ENCODE measurements at regions not wholly inside any gene's neighbourhood (a gene's known extent, or its start where the extent isn't known, plus 50 kb on each side); places are given as distances from the start of the nearest gene placed in this dataset.
"Not testable (repeated sequence)": the region's sequence is repeated elsewhere in the genome, so short reads cannot be mapped to it uniquely, and the experiment has no call there.

DNA sequence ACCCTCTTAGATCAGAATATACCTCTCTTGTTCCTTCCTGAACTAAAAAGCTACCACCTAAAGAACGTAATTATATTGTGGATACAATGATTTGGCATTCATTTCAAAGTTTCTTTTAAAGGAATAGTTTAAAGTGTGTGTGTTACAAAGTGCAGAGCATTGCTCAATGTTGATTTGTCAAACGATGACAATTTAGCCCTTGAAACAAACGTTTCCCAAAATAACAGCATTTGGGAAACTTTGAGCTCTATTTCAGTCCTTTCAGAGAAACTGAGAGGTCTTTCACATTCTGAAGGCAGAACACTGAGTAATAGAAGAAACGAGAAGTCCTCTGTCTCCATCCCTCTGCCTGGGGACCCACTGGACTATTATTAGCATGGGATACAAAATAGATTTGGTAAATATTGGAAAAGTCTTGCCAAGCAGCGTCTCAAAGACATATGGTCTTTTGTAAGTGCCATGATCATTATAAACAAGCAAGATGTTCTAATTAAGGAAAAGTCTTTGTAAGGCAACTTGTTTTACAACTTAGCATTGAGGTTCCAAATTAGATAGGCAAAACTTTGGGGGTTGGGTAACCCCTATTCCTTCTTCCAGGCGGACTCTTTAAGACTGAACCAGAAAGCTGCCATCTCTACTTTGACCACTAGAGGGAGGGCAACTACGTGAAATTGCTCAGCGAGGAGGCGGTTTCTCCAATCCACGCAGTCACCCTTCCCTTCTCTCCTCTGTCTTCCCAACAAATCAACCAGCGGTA is 208.8 kb downstream of the RNF144B start:
- peak; percentile 39 for DNase-seq (ENCODE audit: low read depth)

DNA sequence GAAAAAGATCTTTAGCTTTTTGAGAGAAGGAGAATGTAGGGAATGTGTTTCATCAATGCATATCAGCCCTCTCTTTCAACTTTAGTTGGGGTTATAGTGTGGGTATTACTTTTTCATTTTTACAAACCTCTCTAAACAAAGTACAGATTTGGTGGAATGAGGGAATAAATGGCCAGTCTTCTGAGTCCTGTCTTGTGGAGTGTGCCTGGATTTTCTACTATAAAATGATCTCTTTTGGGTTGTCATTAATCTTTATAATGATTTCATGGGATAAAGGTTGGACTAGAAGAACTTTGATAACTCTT is 209.3 kb downstream of the RNF144B start:
- DNase-seq (ENCODE audit: low read depth): no peak

DNA sequence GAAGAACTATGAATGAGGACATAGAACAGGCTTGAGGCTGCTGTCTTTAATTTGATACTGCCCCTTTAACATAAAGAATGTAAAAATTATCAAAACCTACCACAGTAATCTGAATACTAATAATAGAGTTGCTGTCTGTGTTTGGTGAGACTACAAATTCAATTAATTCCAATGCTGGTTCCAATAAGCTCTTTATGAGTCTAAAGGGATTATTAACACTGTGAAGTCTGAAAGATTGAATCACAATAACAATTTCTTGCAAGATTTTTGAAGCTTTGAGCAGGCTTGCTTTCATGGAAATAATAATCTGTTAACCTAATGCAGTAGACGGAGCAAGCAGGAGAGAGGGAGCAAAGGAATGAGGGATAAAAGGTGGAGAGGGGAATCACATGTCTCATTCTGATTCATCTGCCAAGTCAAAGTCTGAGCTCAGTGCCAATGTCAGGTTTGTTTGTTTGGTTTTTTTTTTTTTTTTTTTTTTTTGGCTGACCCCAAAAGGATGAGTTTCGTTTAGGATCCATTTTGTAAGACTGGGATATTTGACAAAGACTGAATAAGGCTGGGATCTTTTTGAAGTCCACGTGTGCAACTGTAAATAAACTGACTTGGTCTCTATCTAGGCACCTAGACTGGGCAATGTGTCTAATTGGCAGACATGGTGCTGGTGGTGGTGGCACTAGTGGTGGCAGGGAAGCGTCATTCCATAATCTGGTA is 211.6 kb downstream of the RNF144B start:
- DNase-seq (ENCODE audit: low read depth): no peak

DNA sequence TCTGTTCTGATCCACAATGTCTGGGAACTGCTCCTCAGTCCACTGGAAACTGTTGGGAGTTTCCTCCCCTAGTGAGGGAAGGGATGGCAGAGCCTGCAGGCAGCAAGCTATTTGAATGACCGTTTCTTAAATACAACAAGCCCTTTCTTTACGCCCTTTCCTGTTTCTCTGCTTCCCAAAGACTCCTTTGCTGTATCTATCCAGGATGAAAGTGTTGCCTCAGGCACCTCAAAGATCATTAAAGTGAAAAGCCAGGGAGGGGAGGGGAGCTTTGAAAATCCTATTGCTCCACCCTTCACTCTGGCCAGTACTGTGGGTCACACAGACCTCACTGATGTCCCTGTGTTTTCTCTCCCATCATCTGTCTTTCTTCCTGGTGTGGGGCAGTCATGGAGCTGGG is 213.1 kb downstream of the RNF144B start:
- DNase-seq (ENCODE audit: low read depth): no peak

DNA sequence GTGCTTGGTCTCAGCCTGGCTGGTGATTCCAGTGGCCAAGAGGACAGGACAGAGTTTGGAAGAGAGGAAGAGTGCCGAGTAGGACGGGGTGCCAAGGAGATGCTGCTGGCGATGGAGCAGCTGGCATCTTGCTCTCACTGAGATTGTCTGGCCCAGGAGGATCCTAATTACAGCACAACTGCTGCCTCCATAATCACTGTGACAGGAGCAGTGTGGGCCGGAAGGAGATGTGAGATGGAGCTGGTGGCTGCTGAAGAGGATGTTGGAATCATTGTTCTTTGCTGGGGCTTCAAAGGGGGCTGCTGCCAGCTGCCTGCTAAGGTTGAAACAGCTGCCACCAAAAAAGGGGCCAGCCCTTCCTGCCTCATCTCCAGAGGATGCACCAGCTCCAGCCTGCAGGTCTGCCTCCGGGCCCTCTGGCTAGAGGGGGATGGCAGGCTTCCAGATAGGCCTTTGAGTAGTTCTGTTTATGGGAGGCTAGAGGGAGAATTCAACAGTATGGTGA is 214.4 kb downstream of the RNF144B start:
- DNase-seq (ENCODE audit: low read depth): no peak

DNA sequence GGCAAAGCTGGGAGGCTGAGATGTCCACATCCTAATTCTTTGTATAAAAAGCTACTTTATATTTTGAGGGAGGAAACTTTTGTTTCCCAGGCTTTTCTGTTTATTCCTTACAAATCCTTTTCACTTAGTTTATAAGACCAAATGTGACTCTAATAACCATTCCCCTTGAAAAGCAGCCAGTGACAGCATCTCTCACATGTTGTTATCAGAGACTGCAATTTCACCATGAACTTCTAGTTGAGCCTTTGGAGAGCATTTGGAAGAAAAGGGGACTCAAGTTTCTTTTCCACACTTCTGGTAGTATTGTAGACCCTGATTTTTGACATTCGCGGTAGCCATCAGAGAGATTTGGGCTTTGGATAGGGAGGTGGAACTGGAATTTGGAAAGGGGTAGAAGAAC is 215.8 kb downstream of the RNF144B start:
- no peak for DNase-seq (ENCODE audit: low read depth)

DNA sequence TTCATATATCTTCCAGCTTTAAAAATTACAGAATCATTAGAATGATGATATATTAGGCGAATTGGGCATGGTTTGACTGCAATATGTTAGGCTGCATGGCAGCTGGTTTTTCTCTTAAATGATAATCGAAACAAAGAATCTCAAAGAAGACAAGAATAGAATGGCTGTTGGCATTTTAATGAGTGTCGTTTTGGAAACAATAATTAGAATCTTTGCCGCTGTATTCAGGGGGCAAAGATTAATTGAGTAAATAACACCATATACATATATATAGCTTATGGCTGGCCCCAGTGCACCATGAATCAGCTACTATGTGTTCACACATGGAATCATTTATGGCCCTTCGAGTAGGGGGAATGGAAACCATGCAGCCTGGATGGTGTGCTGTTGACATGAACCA is 216.2 kb downstream of the RNF144B start:
- no peak for DNase-seq (ENCODE audit: low read depth)

DNA sequence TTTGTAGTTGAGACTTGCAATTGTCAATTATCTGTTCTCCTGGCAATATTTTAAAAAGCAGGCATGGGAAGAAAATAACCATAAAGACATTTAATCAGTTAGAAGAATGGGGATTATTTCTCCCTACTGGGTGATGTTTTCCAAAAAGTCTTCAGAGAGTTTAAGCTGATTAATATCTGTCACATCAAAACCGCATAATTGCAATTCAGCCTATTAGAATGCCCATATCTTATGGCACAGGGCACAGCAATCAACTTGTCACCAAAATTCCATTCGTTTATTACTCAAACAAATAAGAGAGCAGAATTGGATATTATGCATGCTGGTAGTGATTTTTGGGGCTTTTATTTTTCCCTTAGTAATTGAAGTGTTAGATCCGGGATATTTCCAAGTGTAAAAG is 218.7 kb downstream of the RNF144B start:
- DNase-seq (ENCODE audit: low read depth): no peak

DNA sequence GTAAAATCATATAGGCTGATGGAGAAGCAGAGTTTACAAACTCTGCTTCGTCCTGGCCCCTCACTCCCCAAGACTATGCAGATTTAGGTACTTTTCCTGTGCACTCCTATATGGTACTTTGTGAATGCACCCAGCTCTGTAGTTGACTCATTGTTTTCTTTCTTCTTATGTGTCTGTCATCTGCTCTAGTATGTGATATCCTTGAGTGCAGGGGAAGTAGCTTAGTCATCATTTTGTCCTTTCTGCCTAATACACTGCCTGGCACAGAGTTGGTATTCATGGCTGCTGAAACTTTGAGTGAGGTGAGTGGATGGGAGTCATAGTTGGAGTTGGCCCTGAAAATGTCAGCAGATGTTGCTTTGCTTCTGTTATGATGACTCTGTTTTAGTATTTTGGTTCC is 222.6 kb downstream of the RNF144B start:
- DNase-seq (ENCODE audit: low read depth): no peak

DNA sequence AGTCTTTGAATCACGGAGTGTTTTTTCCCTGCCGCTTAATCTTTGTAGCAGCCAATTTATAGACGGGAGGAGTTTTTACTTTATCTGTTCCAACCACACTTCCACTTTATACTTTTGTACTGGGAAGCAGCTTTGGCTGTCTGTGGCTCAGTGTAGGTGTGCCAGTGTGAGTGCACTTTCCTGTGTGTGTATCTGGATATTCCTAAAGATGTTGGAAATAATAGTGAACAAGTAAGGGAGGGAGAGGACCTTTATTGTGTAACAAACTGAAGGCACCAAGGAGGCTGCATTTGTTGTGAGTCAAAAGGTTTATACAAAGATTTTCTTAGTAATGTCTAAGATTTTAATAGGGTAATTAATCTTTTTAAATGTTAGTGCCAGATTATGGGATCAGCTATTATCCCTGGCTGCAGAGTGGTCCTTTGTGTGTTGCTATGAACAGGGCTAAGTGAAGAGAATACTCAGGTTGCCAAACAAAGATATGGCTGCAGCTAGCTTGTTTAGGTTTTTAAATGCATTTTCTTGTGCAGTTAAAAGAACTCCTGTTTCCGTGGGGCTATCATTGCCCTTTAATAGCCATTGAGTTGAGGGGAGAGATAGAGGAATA is 226.3 kb downstream of the RNF144B start:
- no peak for DNase-seq (ENCODE audit: low read depth)

DNA sequence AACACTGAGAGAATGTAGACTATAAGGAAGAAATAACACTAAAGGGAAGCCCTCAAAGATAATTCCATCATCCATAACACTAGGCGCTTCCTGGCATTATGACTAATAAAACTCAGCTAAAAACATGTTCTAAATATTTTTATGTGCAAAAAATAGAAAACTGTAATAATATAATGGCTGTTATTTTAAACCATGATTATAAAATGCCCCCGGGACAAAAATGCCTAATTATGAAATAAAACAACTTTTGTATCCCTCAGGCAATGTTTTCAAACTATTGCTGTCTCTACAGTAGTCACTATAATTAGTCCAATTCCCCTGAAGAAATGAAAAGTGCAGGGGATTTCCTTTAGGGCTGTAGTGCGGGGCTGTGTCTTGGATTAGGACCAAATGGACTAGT is 242.4 kb downstream of the RNF144B start:
- no peak for DNase-seq (ENCODE audit: low read depth)

DNA sequence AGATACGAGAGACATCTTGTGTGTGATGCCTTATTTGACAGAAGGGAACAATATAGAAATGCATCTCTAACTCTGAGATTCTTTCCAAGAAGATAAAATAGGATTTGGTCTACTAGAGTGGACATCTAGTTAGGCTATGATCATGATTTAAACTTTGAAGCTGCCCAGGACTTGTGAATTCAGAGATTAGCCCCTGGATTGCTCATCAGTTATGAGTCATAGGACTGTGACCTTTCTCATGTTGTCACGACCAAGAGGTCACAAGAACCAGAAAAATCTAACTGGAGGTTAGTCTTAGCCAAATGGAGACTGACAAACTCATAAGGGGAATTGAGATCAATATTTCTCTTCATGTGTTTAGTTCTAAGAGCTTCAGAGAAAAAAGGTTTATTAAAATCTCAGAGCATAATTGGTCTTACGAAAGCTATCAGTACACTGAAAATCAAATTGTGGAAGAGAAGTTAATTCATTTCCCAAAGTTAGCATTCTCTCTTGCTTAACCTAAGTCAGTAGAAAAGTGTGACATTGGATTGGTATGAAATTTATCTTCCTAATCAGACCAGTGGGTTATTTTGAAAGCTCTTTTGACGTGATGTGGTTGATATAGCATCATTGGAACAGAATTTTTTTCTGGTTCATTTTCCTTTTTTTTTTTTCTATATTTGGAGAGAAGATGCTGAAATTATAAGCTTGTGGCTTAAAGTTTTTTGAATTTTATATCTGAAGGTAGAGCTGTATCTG is 245.7 kb downstream of the RNF144B start:
- DNase-seq (ENCODE audit: low read depth): no peak

DNA sequence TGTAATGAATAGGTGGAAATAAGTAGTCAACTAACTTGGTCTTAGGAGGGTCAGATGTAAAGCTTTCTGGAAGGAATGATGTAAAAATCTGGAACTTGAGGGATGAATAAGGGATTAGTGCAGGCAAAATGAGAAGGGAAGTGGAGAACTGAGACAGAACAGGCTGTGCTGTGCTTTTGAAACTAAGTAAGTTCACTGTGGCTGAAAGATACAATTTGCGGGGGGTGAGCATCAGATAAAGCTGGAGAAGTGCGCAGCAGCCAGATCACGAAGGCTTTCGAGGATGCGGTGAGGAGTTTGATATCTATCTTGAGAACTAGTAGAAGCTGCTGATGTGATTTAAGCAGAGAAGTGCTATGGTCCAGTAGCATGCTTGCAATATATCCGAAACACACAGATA is 247.8 kb downstream of the RNF144B start:
- no peak for DNase-seq (ENCODE audit: low read depth)

DNA sequence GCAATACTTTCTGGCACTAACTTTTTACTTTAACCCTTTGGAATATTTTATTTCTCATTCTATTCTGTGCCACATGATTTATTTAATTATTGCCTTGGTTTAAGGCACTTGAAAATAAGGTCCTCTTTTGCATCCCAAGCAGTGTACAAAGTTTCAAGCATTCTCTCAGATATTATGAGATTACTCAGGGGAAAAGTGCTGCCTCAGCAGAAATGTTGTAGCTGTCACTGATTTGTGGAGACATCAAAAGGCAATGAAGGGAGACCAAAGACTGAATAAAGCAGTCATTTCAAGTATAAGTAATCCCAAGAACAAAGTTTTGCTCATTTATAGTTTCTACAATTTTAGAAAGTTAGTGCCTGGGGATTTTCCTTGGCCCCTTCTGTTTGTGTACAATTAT is 253.0 kb downstream of the RNF144B start:
- no peak for DNase-seq (ENCODE audit: low read depth)

DNA sequence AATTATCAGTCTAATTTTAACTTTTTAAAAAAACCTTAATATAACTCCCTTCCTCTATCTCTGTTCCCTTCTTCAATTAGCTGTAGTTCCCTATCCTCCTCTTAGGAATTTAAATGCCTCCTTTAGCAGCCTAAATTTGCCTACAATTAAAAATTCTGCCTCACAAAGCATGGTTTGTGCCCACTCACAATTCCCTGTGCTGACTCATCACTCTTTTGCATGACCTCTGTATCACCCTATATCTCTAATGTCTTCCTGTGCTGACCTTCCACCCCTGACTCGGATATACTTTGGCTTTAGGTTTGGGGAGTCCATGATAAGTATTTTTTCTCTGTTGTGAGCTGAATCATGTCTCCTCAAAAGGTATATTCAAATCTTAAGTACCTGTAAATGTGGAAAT is 253.6 kb downstream of the RNF144B start:
- DNase-seq (ENCODE audit: low read depth): no peak

DNA sequence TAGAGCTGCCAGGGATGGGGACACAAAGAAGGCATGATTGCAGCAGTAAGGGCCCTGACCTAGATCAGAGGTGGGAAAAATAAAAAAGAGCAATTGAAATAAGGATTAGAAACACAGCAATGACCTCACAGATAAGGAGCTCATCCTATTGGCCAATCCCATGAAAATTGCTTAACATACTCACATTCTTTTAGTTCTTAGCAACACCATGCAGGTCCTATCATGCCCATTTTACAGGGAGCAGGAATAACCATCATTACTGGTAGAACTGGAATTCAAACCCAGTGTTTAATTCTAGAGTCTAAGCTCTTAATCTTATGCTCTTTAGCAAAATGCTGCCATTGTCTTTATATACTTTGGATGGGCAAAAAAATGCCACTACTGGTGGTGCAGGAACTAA is 267.7 kb downstream of the RNF144B start:
- no peak for DNase-seq (ENCODE audit: low read depth)

DNA sequence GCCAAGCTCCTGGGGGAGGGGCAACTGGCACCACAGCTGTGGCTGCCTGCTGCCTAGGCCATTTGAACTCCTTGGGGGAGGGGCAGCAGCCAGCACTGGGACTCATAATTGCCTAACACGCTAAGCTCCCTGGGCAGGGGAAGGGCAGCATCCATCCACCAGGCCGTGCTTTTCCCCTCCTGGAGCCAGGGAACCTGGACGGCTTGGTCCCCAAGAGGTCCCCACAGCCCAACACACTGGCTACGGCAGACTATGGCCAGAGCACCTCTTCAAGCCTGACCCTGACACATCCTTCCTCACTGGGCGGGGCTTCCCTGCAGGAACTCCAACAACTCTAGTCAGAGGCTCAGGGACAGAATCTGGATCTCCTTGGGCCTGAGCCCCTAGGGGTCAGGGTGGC is 269.4 kb downstream of the RNF144B start:
- DNase-seq (ENCODE audit: low read depth): no peak

DNA sequence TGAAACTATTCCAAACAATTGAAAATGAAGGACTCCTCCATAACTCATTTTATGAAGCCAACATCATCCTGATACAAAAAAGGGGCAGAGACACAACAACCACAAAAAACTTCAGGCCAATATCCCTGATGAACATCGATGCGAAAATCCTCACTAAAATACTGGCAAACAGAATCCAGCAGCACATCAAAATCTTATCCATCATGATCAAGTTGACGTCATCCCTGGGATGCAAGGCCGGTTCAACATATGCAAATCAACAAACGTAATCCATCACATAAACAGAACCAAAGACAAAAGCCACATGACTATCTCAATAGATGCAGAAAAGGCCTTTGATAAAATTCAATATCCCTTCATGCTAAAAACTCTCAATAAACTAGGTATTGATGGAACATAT is 272.8 kb downstream of the RNF144B start:
- DNase-seq (ENCODE audit: low read depth): not testable (repeated sequence)

DNA sequence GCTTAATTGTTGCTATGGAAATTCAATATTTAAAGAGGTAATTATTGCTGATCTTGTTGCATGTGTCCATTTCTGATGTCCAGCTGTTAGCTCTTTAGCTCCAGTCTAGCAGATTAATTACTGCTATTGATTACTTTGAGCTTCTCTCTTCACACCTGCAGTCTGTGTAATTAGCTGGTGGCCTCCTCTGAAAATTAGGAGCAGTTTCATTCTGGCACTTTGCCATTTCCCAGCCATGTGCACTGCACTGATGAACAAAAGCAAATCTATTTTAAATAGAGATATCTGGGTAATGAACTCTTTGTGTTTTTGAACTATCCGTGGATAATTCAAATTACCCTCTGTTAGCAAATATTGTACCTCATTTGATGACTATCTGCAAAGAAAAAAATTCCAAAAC is 275.9 kb downstream of the RNF144B start:
- DNase-seq (ENCODE audit: low read depth): no peak

DNA sequence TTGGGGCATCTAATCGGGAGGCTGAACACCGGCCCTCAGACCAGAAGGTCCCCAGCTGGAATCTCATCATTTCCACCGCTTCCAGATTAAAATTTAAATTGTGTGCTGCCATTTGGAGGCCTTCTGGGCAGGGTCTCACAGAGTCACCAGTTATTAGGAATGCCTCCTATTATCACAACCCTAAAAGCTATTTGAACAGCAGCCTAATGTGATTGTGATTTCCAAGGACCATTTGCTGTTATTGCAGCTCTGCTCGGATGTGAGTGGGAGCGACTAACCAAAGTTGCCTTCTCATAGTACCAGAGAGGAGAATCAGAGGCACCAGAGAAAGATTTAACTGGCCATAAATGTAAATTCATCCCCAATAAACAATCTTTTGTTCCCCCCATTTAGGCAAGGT is 277.3 kb downstream of the RNF144B start:
- no peak for DNase-seq (ENCODE audit: low read depth)

DNA sequence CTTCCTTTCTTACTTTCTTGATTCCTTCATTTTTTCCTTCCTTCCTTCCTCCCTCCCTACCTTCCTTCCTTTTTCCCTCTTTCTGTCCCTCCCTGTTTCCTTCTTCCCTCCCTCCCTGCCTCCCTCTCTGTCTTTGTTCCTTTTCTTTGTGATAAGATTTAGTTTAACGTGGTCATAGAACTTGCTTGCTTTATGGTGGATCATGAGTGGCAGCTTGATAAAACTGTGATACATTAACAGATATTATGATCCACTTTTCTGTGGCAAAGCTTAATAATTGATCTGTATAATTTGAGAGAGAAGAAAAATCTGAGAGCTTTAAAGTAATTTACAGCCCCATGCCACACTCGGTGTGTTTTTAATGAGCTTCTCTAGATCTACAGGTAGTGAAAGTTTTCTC is 280.5 kb downstream of the RNF144B start:
- no peak for DNase-seq (ENCODE audit: low read depth)

DNA sequence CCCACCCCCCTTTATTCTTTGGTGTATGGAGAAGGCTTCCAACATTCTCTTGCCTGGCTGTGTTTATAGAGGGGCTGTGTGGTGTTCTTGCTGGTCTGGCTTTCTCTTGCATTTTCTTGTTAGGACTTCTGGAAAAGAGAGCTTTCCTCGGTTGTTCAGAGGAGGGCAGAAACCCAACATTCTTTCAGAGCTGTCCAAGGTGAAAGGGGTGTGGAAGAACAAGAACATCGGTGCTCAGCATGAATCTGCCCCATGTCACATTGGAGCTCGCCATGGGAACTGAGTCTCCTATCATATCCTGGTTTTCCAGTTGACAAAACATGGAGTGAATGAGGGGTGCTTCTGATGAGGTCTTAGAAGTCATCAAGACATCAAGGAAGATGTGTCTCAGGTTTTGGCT is 281.8 kb downstream of the RNF144B start:
- no peak for DNase-seq (ENCODE audit: low read depth)

DNA sequence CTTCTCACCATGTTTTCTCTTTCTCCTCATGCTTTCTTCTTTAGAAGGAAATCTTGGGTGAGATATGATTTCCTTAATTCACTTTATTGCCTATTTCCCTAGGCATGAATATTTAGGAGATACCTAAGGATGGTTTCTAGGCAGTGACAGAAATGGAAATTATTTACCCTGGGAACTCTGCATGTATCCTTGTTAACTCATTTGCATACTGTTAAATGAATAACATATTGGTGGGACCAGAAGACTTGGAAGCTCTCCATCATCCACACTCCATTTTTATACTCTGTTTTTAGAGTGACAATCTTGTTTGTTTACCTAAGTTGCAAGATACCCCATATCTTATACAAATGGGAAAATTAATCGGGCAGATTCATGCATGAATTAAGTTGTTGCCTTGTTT is 285.7 kb downstream of the RNF144B start:
- no peak for DNase-seq (ENCODE audit: low read depth)

Data from forelimb muscle (tissue), 1 donor.